SK-N-SH (cell line): ENCODE measurements at regions not wholly inside any gene's neighbourhood (a gene's known extent, or its start where the extent isn't known, plus 50 kb on each side); places are given as distances from the start of the nearest gene placed in this dataset.

Experiments
- FOXJ3 ChIP-seq: sonication (generic); formaldehyde crosslinking; IDR thresholded peaks from 2 replicates; pipeline ENCODE4 v1.5.1; 2020; ENCODE audit warnings: mild to moderate bottlenecking, missing genetic modification reagents
- MXI1 ChIP-seq: IDR thresholded peaks from 2 replicates; pipeline ENCODE4 v1.6.1; 2012; ENCODE audit warnings: mild to moderate bottlenecking, low read depth, low read length, improper control_type of control experiment
- POLR2AphosphoS5 ChIP-seq: IDR thresholded peaks from 2 replicates; pipeline ENCODE4 v1.6.1; 2012; ENCODE audit warnings: low read depth, low read length
- TAF1 ChIP-seq: IDR thresholded peaks from 2 replicates; pipeline ENCODE4 v1.6.1; 2012; ENCODE audit warnings: low read depth, mild to moderate bottlenecking, low read length, moderate library complexity, borderline replicate concordance
- TEAD4 ChIP-seq: IDR thresholded peaks from 2 replicates; pipeline ENCODE4 v1.4.0; 2012; ENCODE audit warnings: mild to moderate bottlenecking, borderline replicate concordance; ENCODE audit not compliant: insufficient read depth
- YY1 ChIP-seq: IDR thresholded peaks from 2 replicates; pipeline ENCODE4 v1.4.0; 2012; ENCODE audit warnings: low read depth, mild to moderate bottlenecking
- TF ChIP-seq, protein P1 (sequence below): fragments of 200-600 bp; sonication (generic); IDR thresholded peaks from 2 replicates; pipeline ENCODE4 v1.6.1; 2017; ENCODE audit warnings: antibody characterized with exemption, mild to moderate bottlenecking, moderate library complexity
- TF ChIP-seq, protein P2 (sequence below): IDR thresholded peaks from 2 replicates; pipeline ENCODE4 v1.6.1; 2012; ENCODE audit warnings: mild to moderate bottlenecking, low read depth, low read length, moderate library complexity
- TF ChIP-seq, protein P3 (sequence below): IDR thresholded peaks from 2 replicates; pipeline ENCODE4 v1.4.0; 2012; ENCODE audit warnings: low read depth, borderline replicate concordance

DNA sequence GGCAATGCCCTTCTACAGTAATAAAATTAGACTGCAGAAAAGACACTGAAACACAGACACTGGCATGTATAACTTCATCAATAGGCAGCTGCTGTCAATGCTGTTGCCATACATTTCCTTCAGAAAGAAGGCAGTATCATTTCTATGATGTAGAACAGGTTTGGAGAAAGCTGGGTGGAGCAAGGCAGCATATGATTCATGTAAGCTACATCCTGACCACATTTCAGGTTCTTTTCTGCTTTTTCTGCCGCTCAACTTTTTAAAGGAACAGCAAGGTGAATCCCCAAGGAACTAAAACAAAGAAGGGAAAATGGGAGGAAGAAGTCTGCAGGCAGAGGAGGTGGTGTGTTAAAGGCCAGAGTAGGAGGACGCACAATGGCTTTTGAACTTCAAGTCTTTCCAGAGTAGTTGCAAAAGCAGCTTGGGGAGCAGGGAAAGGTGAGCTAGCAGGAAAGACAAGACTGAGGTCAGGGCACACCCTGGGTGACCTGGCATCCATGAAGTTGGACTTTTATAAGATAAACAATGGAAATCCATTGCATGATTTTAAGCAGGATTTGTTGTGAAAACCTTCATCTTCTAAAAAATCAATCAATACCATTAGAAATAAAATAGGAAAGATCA is 142.1 kb downstream of the MED10 start:
- TF ChIP-seq TAF1 = no peak
- TF ChIP-seq, protein P1, sequence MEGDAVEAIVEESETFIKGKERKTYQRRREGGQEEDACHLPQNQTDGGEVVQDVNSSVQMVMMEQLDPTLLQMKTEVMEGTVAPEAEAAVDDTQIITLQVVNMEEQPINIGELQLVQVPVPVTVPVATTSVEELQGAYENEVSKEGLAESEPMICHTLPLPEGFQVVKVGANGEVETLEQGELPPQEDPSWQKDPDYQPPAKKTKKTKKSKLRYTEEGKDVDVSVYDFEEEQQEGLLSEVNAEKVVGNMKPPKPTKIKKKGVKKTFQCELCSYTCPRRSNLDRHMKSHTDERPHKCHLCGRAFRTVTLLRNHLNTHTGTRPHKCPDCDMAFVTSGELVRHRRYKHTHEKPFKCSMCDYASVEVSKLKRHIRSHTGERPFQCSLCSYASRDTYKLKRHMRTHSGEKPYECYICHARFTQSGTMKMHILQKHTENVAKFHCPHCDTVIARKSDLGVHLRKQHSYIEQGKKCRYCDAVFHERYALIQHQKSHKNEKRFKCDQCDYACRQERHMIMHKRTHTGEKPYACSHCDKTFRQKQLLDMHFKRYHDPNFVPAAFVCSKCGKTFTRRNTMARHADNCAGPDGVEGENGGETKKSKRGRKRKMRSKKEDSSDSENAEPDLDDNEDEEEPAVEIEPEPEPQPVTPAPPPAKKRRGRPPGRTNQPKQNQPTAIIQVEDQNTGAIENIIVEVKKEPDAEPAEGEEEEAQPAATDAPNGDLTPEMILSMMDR = no peak
- no peak for TF ChIP-seq YY1
- TF ChIP-seq POLR2AphosphoS5 = no peak
- TF ChIP-seq, protein P2, sequence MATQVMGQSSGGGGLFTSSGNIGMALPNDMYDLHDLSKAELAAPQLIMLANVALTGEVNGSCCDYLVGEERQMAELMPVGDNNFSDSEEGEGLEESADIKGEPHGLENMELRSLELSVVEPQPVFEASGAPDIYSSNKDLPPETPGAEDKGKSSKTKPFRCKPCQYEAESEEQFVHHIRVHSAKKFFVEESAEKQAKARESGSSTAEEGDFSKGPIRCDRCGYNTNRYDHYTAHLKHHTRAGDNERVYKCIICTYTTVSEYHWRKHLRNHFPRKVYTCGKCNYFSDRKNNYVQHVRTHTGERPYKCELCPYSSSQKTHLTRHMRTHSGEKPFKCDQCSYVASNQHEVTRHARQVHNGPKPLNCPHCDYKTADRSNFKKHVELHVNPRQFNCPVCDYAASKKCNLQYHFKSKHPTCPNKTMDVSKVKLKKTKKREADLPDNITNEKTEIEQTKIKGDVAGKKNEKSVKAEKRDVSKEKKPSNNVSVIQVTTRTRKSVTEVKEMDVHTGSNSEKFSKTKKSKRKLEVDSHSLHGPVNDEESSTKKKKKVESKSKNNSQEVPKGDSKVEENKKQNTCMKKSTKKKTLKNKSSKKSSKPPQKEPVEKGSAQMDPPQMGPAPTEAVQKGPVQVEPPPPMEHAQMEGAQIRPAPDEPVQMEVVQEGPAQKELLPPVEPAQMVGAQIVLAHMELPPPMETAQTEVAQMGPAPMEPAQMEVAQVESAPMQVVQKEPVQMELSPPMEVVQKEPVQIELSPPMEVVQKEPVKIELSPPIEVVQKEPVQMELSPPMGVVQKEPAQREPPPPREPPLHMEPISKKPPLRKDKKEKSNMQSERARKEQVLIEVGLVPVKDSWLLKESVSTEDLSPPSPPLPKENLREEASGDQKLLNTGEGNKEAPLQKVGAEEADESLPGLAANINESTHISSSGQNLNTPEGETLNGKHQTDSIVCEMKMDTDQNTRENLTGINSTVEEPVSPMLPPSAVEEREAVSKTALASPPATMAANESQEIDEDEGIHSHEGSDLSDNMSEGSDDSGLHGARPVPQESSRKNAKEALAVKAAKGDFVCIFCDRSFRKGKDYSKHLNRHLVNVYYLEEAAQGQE = no peak
- no peak for TF ChIP-seq TEAD4
- TF ChIP-seq, protein P3, sequence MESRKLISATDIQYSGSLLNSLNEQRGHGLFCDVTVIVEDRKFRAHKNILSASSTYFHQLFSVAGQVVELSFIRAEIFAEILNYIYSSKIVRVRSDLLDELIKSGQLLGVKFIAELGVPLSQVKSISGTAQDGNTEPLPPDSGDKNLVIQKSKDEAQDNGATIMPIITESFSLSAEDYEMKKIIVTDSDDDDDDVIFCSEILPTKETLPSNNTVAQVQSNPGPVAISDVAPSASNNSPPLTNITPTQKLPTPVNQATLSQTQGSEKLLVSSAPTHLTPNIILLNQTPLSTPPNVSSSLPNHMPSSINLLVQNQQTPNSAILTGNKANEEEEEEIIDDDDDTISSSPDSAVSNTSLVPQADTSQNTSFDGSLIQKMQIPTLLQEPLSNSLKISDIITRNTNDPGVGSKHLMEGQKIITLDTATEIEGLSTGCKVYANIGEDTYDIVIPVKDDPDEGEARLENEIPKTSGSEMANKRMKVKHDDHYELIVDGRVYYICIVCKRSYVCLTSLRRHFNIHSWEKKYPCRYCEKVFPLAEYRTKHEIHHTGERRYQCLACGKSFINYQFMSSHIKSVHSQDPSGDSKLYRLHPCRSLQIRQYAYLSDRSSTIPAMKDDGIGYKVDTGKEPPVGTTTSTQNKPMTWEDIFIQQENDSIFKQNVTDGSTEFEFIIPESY = no peak
- no peak for TF ChIP-seq MXI1
- TF ChIP-seq FOXJ3 (CRISPR knock-in tag) = no peak
